NCI-H510A treated with DMSO at 0.1 percent for 48 hours (cell line): ENCODE measurements at regions not wholly inside any gene's neighbourhood (a gene's known extent, or its start where the extent isn't known, plus 50 kb on each side); places are given as distances from the start of the nearest gene placed in this dataset.

Experiments
- DNase-seq: peaks from one replicate; lab custom pipeline; 2025; lab: John Stamatoyannopoulos, UW

GRCh38 chr4:10335050-10335449, 122.2 kb downstream of the ZNF518B start:
- no peak for DNase-seq

GRCh38 chr4:10334506-10335028, 122.7 kb downstream of the ZNF518B start:
- DNase-seq, result no peak

GRCh38 chr4:10333942-10334341, 123.3 kb downstream of the ZNF518B start:
- DNase-seq, result no peak

- DNase-seq, result no peak
Observed at GRCh38 chr4:10326075-10326474, 131.2 kb downstream of the ZNF518B start.

- DNase-seq, result no peak
Observed at GRCh38 chr4:10321931-10322330, 135.3 kb downstream of the ZNF518B start.

GRCh38 chr4:10320130-10320529, 137.1 kb downstream of the ZNF518B start:
- no peak for DNase-seq

GRCh38 chr4:10317345-10317744, 139.9 kb downstream of the ZNF518B start:
- no peak for DNase-seq

GRCh38 chr4:10316851-10317250, 140.4 kb downstream of the ZNF518B start:
- no peak for DNase-seq

- no peak for DNase-seq
Observed at GRCh38 chr4:10315638-10316037, 141.6 kb downstream of the ZNF518B start.

- DNase-seq, result no peak
Observed at GRCh38 chr4:10312568-10312967, 144.7 kb downstream of the ZNF518B start.

GRCh38 chr4:10311939-10312338, 145.3 kb downstream of the ZNF518B start:
- DNase-seq, result no peak

GRCh38 chr4:10305816-10306215, 151.4 kb downstream of the ZNF518B start:
- no peak for DNase-seq

- no peak for DNase-seq
Observed at GRCh38 chr4:10303291-10303690, 153.9 kb downstream of the ZNF518B start.

GRCh38 chr4:10302096-10302495, 155.1 kb downstream of the ZNF518B start:
- DNase-seq, result no peak

GRCh38 chr4:10299601-10300000, 157.6 kb downstream of the ZNF518B start:
- no peak for DNase-seq

GRCh38 chr4:10298681-10299080, 158.5 kb downstream of the ZNF518B start:
- no peak for DNase-seq

- no peak for DNase-seq
Observed at GRCh38 chr4:10296730-10297129, 160.5 kb downstream of the ZNF518B start.

GRCh38 chr4:10295301-10295700, 161.9 kb downstream of the ZNF518B start:
- no peak for DNase-seq

- no peak for DNase-seq
Observed at GRCh38 chr4:10289538-10289906, 167.7 kb downstream of the ZNF518B start.

GRCh38 chr4:10288830-10289537, 168.2 kb downstream of the ZNF518B start:
- DNase-seq, result no peak

GRCh38 chr4:10285028-10285427, 168.4 kb upstream of the WDR1 start:
- DNase-seq, result no peak

GRCh38 chr4:10283761-10284160, 167.2 kb upstream of the WDR1 start:
- DNase-seq, result peak; percentile 20

- DNase-seq, result no peak
Observed at GRCh38 chr4:10281996-10282395, 165.4 kb upstream of the WDR1 start.

GRCh38 chr4:10279261-10279660, 162.7 kb upstream of the WDR1 start:
- DNase-seq, result no peak
